HEK293T (cell line): ENCODE measurements at regions not wholly inside any gene's neighbourhood (a gene's known extent, or its start where the extent isn't known, plus 50 kb on each side); places are given as distances from the start of the nearest gene placed in this dataset.

Experiments
- ARNT ChIP-seq: fragments of 450-650 bp; IDR thresholded peaks from 2 replicates; pipeline ENCODE4 v1.6.1; 2017; ENCODE audit warnings: mild to moderate bottlenecking
- BHLHE40 ChIP-seq: fragments of 450-650 bp; IDR thresholded peaks from 2 replicates; pipeline ENCODE4 v1.6.1; 2016; ENCODE audit warnings: mild to moderate bottlenecking, moderate library complexity, borderline replicate concordance
- ELF4 ChIP-seq: fragments of 450-650 bp; IDR thresholded peaks from 2 replicates; pipeline ENCODE4 v1.6.1; 2017; ENCODE audit warnings: antibody characterized with exemption
- FOXK2 ChIP-seq: fragments of 450-650 bp; IDR thresholded peaks from 2 replicates; pipeline ENCODE4 v1.6.1; 2016; ENCODE audit warnings: mild to moderate bottlenecking
- FOXM1 ChIP-seq: fragments of 450-650 bp; IDR thresholded peaks from 2 replicates; pipeline ENCODE4 v1.6.1; 2017; ENCODE audit warnings: mild to moderate bottlenecking, borderline replicate concordance
- HDGF ChIP-seq: fragments of 450-650 bp; IDR thresholded peaks from 2 replicates; pipeline ENCODE4 v1.6.1; 2017; ENCODE audit warnings: antibody characterized with exemption, borderline replicate concordance
- LEF1 ChIP-seq: fragments of 450-650 bp; IDR thresholded peaks from 2 replicates; pipeline ENCODE4 v1.6.1; 2017; ENCODE audit warnings: mild to moderate bottlenecking, borderline replicate concordance
- NFRKB ChIP-seq: fragments of 450-650 bp; IDR thresholded peaks from 2 replicates; pipeline ENCODE4 v1.6.1; 2016; ENCODE audit warnings: mild to moderate bottlenecking, moderate library complexity
- SP1 ChIP-seq: fragments of 450-650 bp; IDR thresholded peaks from 2 replicates; pipeline ENCODE4 v1.6.1; 2017
- TARDBP ChIP-seq: fragments of 450-650 bp; IDR thresholded peaks from 2 replicates; pipeline ENCODE4 v1.6.1; 2016
- ZNF384 ChIP-seq: fragments of 450-650 bp; IDR thresholded peaks from 2 replicates; pipeline ENCODE4 v1.6.1; 2016
- TF ChIP-seq, protein P1 (sequence below): fragments of 450-650 bp; IDR thresholded peaks from 2 replicates; pipeline ENCODE4 v1.6.1; 2016

DNA sequence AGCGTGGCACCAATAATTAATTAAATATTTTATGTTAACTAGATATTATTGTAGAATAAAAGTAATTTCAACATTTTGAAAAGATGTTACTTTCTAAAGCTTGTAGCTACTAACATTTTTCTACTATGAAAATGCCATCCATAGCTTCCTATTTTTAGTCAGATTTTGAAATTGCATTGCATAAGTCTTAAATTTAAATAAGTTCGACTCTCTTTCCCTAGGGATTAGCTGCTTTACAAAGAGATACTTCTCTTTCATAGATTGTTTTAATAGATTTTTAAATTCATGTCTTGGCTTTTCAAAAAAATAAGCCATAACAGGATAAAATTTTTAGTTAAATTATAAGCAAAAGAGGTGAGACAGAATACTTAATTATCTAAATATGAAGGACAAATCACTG is 1279.6 kb downstream of the KCNT2 start:
- TF ChIP-seq SP1 (no peak), ARNT (no peak), BHLHE40 (no peak), ZNF384 (no peak), LEF1 (no peak), NFRKB (no peak), HDGF (no peak), FOXM1 (no peak), ELF4 (no peak), FOXK2 (no peak), TARDBP (no peak)
- TF ChIP-seq, protein P1, sequence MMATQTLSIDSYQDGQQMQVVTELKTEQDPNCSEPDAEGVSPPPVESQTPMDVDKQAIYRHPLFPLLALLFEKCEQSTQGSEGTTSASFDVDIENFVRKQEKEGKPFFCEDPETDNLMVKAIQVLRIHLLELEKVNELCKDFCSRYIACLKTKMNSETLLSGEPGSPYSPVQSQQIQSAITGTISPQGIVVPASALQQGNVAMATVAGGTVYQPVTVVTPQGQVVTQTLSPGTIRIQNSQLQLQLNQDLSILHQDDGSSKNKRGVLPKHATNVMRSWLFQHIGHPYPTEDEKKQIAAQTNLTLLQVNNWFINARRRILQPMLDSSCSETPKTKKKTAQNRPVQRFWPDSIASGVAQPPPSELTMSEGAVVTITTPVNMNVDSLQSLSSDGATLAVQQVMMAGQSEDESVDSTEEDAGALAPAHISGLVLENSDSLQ, result no peak
